SK-N-MC (cell line): ENCODE measurements at regions not wholly inside any gene's neighbourhood (a gene's known extent, or its start where the extent isn't known, plus 50 kb on each side); places are given as distances from the start of the nearest gene placed in this dataset.

Experiments
- EZH2 ChIP-seq: fragments of 200-600 bp; sonication (generic); IDR thresholded peaks from one replicate; pipeline ENCODE4 v1.6.1; 2017; ENCODE audit warnings: antibody characterized with exemption
- FOXP2 ChIP-seq: optimal IDR thresholded peaks from 2 replicates; pipeline ENCODE3; 2011; ENCODE audit warnings: mild to moderate bottlenecking, moderate library complexity; ENCODE audit not compliant: insufficient read depth; ENCODE audit errors: extremely low read length, control extremely low read depth

DNA sequence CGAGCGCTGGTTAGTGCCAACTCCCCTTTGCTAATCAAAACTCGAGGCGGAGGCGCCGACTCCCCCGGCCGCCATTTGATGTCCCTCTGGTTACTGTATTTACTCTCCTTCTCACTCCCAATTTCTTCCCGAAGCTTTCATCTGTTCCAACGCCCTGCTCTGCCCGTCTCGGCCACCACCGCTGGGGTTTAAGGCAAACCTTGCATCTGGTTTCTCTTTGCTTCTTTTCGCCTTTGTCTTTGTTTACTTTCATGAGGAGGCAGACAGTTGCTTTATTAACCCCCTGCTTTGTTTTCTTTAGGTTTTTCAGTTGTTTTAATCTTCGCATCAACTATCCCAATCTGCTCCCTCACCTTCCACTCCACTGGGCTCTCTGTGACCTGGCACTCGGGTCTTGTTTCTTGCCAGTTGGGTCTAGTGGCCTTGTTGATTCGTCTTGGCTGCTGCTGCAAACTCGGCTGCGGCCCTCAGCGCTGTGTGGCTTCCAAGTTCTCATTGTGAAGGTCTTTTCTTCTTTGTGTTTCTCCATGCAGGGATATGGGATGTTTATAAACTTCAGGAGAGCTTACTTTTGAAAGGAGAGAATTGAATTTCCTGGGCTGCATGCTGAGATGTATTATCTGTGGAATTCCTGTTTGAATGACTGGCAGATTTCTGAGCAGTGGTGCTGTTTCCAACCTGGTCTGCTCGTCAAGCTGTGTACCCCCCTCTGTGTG, 155.1 kb downstream of the CDC5L start:
- TF ChIP-seq EZH2 = no peak
- no peak for TF ChIP-seq FOXP2
